ENCODE measurements at regions not wholly inside any gene's neighbourhood (a gene's known extent, or its start where the extent isn't known, plus 50 kb on each side); places are given as distances from the start of the nearest gene placed in this dataset.

- TF ChIP-seq, protein P1, sequence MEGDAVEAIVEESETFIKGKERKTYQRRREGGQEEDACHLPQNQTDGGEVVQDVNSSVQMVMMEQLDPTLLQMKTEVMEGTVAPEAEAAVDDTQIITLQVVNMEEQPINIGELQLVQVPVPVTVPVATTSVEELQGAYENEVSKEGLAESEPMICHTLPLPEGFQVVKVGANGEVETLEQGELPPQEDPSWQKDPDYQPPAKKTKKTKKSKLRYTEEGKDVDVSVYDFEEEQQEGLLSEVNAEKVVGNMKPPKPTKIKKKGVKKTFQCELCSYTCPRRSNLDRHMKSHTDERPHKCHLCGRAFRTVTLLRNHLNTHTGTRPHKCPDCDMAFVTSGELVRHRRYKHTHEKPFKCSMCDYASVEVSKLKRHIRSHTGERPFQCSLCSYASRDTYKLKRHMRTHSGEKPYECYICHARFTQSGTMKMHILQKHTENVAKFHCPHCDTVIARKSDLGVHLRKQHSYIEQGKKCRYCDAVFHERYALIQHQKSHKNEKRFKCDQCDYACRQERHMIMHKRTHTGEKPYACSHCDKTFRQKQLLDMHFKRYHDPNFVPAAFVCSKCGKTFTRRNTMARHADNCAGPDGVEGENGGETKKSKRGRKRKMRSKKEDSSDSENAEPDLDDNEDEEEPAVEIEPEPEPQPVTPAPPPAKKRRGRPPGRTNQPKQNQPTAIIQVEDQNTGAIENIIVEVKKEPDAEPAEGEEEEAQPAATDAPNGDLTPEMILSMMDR (IDR thresholded peaks at IDR 0.05; ENCODE audit: low read depth, low read length, missing input control), result no peak
- TF ChIP-seq RAD21 (IDR thresholded peaks at IDR 0.05) (no peak), TAF1 (conservative IDR thresholded peaks at IDR 0.05) (no peak), JUND (IDR thresholded peaks at IDR 0.05) (no peak), YY1 (IDR thresholded peaks at IDR 0.05) (no peak), ATF3 (IDR thresholded peaks at IDR 0.05) (no peak), HNF4A (conservative IDR thresholded peaks at IDR 0.05) (no peak), REST (IDR thresholded peaks at IDR 0.05) (no peak), RXRA (IDR thresholded peaks at IDR 0.05) (no peak), ZBTB33 (IDR thresholded peaks at IDR 0.05) (no peak), HNF4G (IDR thresholded peaks at IDR 0.05) (no peak), EGR1 (IDR thresholded peaks at IDR 0.05; ENCODE audit: low read depth in 2 of 2) (no peak), GABPA (IDR thresholded peaks at IDR 0.05 in 1 of 2, conservative IDR thresholded peaks at IDR 0.05 in 1 of 2) (no peak)
- TF ChIP-seq, protein P2, sequence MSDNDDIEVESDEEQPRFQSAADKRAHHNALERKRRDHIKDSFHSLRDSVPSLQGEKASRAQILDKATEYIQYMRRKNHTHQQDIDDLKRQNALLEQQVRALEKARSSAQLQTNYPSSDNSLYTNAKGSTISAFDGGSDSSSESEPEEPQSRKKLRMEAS (IDR thresholded peaks at IDR 0.05), result no peak
These were observed 265.5 kb downstream of the PARN start for GRCh38 chr16:14364386-14365199.
